ENCODE measurements at regions not wholly inside any gene's neighbourhood (a gene's known extent, or its start where the extent isn't known, plus 50 kb on each side); places are given as distances from the start of the nearest gene placed in this dataset.

DNA sequence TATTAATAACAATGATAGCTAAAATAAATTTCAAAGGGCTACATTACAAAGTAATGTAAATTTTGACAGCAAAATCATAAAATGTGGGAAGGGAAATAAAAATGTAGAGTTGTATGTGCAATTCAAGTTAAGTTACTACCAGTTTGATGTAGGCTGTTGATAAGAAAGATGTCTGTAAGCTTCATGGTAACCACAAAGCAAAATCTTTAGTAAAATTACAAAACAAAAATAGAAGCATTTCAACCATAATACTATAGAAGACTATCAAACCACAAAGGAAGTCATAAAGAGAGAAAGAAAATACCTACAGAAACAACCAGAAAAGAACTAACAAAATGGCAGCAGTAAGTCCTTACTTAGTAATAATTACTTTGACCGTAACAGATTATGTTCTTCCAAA, 99.1 kb downstream of the C7orf25 start:
- TF ChIP-seq GATA2 (IDR thresholded peaks at IDR 0.05; ENCODE audit: low read depth, low read length): no peak
- no peak for TF ChIP-seq GATA3 (IDR thresholded peaks at IDR 0.05; ENCODE audit: low read depth, low read length)

Measured in SH-SY5Y (cell line).